Vagina (tissue), 2 donors: ENCODE measurements at regions not wholly inside any gene's neighbourhood (a gene's known extent, or its start where the extent isn't known, plus 50 kb on each side); places are given as distances from the start of the nearest gene placed in this dataset.

Source experiments
- DNase-seq, 2 donors: peaks; one replicate each; pipeline ENCODE4 v3.0.0-alpha.2; 2017; ENCODE audit errors: extremely low spot score in 2 of 2
- H3K27ac ChIP-seq: fragments of 200-600 bp; sonication (generic); one replicate; pipeline ENCODE4 v1.5.1; 2019
- H3K27me3 ChIP-seq: fragments of 200-600 bp; sonication (generic); one replicate; pipeline ENCODE4 v1.5.1; 2019
- H3K36me3 ChIP-seq, 2 donors: fragments of 200-600 bp; sonication (generic); one replicate each; pipeline ENCODE4 v1.5.1; 2017 to 2019
- H3K4me1 ChIP-seq: fragments of 200-600 bp; sonication (generic); one replicate; pipeline ENCODE4 v1.5.1; 2019
- H3K4me3 ChIP-seq, 2 donors: fragments of 200-600 bp; sonication (generic); 1 replicate in 1 of 2; 2 replicates in 1 of 2; pipeline ENCODE4 v1.5.1; 2016 to 2019
- H3K9me3 ChIP-seq: fragments of 200-600 bp; sonication (generic); one replicate; pipeline ENCODE4 v1.5.1; 2019
- POLR2A ChIP-seq, 2 donors: fragments of 450-650 bp; IDR thresholded peaks; one replicate each; pipeline ENCODE4 v1.6.1; 2017; ENCODE audit warnings: antibody characterized with exemption in 2 of 2, mild to moderate bottlenecking in 2 of 2, moderate library complexity in 2 of 2
- POLR2AphosphoS5 ChIP-seq, 2 donors: sonication (generic); formaldehyde crosslinking; IDR thresholded peaks; one replicate each; pipeline ENCODE4 v1.9.0; 2017; ENCODE audit warnings: antibody characterized with exemption in 2 of 2, mild to moderate bottlenecking in 2 of 2, low read depth in 1 of 2; ENCODE audit not compliant: insufficient read depth in 1 of 2
- intact Hi-C: fragments of 100-400 bp; cut with DNase I; formaldehyde crosslinking; loops from one replicate; pipeline ENCODE4 v1.15.1; 2023
- TF ChIP-seq, protein P1 (sequence below), 3 experiments: fragments of 450-650 bp in 2 of 3; fragments of 200-600 bp in 1 of 3; sonication (generic) in 1 of 3; IDR thresholded peaks; one replicate each; pipeline ENCODE4 v1.5.1; 2017 to 2019; ENCODE audit warnings: antibody characterized with exemption in 3 of 3, mild to moderate bottlenecking in 2 of 3, moderate library complexity in 2 of 3

DNA sequence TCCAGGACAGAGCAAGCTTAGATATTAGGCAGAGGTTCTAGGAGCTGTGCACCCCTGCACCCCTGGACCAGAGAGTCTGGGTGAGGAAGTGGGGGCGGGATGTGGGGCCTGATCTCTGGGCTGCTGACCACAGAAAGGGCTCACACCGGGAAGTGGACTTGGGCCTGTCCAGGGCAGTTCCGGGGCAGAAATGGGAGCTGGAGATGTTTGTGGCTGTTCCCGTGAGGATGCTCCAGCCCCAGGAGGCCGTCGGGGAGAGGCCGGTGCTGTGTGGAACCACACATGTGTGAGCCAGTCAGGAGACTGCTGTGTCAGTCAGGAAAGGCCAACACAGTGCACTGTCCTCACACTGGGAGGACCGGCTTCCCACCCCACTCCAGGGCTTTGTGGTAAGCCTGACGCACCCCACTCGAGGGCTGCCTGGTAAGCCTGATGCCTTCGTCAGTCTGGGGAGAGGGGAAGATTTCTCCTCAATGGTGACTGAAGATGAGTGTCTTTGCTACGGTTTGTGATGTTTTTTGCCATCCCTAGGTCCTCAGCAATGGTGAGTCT lies 741.0 kb downstream of the BRD1 start:
- Histone ChIP-seq H3K4me3 (no peak overlapping the region), H3K9me3 (no peaks in the 10 kb centered on the region), H3K36me3 (no peaks in the 10 kb centered on the region), H3K4me1 (no peaks in the 10 kb centered on the region), H3K27me3 (no peaks in the 10 kb centered on the region), H3K27ac (no peak overlapping the region)
- intact Hi-C loops, result no loop called here
- DNase-seq, result no peak
- TF ChIP-seq, protein P1, sequence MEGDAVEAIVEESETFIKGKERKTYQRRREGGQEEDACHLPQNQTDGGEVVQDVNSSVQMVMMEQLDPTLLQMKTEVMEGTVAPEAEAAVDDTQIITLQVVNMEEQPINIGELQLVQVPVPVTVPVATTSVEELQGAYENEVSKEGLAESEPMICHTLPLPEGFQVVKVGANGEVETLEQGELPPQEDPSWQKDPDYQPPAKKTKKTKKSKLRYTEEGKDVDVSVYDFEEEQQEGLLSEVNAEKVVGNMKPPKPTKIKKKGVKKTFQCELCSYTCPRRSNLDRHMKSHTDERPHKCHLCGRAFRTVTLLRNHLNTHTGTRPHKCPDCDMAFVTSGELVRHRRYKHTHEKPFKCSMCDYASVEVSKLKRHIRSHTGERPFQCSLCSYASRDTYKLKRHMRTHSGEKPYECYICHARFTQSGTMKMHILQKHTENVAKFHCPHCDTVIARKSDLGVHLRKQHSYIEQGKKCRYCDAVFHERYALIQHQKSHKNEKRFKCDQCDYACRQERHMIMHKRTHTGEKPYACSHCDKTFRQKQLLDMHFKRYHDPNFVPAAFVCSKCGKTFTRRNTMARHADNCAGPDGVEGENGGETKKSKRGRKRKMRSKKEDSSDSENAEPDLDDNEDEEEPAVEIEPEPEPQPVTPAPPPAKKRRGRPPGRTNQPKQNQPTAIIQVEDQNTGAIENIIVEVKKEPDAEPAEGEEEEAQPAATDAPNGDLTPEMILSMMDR (IDR thresholded peaks at IDR 0.05), result no peak
- TF ChIP-seq POLR2A (IDR thresholded peaks at IDR 0.05) (no peak), POLR2AphosphoS5 (IDR thresholded peaks at IDR 0.05; ENCODE audit: insufficient read depth in 1 of 2, low read depth in 1 of 2) (no peak)

DNA sequence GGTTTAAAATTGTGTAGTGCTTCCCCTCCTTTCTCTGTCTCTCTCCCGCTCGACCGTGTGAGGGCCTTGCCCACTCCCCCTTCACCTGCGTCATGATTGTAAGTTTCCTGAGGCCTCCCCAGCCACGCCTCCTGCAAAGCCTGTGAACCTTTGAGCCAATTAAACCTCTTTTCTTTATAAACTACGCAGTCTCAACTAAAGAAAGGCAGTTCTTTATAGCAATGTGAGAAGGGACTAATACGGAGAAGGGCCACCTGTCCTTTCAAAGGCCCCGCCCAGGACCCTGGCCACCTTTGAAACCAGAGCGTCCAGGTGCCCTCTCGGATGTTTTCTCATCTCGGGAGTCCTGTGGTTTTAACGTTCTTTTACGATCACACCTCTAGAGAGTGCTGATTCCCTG lies 741.5 kb downstream of the BRD1 start:
- no peaks in the 10 kb centered on the region for H3K27me3 ChIP-seq
- no peak overlapping the region for H3K4me3 ChIP-seq
- no peak for TF ChIP-seq POLR2A (IDR thresholded peaks at IDR 0.05)
- TF ChIP-seq, protein P1 (IDR thresholded peaks at IDR 0.05), result no peak
- no peak for TF ChIP-seq POLR2AphosphoS5 (IDR thresholded peaks at IDR 0.05; ENCODE audit: insufficient read depth in 1 of 2, low read depth in 1 of 2)
- no peaks in the 10 kb centered on the region for H3K9me3 ChIP-seq
- no peak for DNase-seq
- H3K36me3 ChIP-seq, result no peaks in the 10 kb centered on the region
- H3K27ac ChIP-seq, result no peak overlapping the region
- H3K4me1 ChIP-seq, result no peaks in the 10 kb centered on the region
- intact Hi-C loops, result no loop called here

- H3K27me3 ChIP-seq, result no peaks in the 10 kb centered on the region
- H3K4me3 ChIP-seq, result no peak overlapping the region
- intact Hi-C loops, result no loop called here
- no peaks in the 10 kb centered on the region for H3K9me3 ChIP-seq
- no peak for DNase-seq
- TF ChIP-seq POLR2A (IDR thresholded peaks at IDR 0.05) (no peak), POLR2AphosphoS5 (IDR thresholded peaks at IDR 0.05; ENCODE audit: insufficient read depth in 1 of 2, low read depth in 1 of 2) (no peak)
- TF ChIP-seq, protein P1 (IDR thresholded peaks at IDR 0.05), result no peak
- no peaks in the 10 kb centered on the region for H3K36me3 ChIP-seq
- H3K27ac ChIP-seq, result no peak overlapping the region
- H3K4me1 ChIP-seq, result no peaks in the 10 kb centered on the region
These were observed 743.5 kb downstream of the BRD1 start for GRCh38 chr22:49084206-49084605.

DNA sequence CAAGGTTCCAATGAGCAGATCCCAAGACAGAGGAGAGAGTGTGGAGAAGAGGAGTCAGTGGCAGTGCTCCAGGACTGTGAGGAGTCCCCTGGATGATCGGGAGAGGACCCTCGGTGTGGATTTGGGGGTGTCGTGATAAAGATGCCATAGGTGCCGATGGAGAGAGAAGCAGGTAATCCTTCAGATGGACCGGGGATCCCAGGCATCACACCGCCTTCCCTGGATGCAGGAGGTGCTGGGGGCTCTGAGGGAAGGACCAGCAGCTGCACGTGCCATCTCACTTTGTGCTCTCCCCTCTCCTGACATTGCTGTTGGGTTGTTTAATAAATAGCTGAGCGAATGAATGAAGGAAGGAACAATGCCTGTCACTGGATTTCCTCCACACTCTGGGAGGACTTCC lies 744.1 kb downstream of the BRD1 start:
- H3K4me3 ChIP-seq, result no peak overlapping the region
- intact Hi-C loops, result no loop called here
- TF ChIP-seq POLR2AphosphoS5 (IDR thresholded peaks at IDR 0.05; ENCODE audit: insufficient read depth in 1 of 2, low read depth in 1 of 2) (no peak), POLR2A (IDR thresholded peaks at IDR 0.05) (no peak)
- TF ChIP-seq, protein P1 (IDR thresholded peaks at IDR 0.05), result no peak
- H3K9me3 ChIP-seq, result no peaks in the 10 kb centered on the region
- H3K27ac ChIP-seq, result no peak overlapping the region
- H3K36me3 ChIP-seq, result no peaks in the 10 kb centered on the region
- H3K27me3 ChIP-seq, result no peaks in the 10 kb centered on the region
- no peak for DNase-seq
- H3K4me1 ChIP-seq, result no peaks in the 10 kb centered on the region

DNA sequence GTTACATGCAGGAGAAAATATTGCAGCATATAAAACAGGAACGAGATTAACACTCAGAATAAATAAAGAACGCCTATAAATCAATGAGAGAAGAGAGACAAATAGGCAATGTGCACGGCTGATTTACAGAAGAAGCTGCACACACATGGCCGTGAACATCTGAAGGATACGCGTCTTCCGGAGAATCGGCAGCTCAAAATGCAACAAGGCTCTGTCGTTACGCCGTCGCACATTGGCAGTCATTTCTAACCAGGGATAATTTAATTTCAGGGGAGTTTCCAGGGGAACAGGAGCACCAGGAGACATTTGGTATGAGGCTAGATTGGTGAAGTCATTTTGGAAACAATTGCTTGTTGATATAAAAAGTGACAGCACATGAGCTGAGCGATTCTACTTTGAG lies 745.2 kb downstream of the BRD1 start:
- intact Hi-C loops, result no loop called here
- no peaks in the 10 kb centered on the region for H3K27me3 ChIP-seq
- no peaks in the 10 kb centered on the region for H3K36me3 ChIP-seq
- DNase-seq, result no peak
- no peaks in the 10 kb centered on the region for H3K9me3 ChIP-seq
- H3K4me3 ChIP-seq, result no peak overlapping the region
- no peak overlapping the region for H3K27ac ChIP-seq
- no peaks in the 10 kb centered on the region for H3K4me1 ChIP-seq
- TF ChIP-seq POLR2AphosphoS5 (IDR thresholded peaks at IDR 0.05; ENCODE audit: insufficient read depth in 1 of 2, low read depth in 1 of 2) (no peak), POLR2A (IDR thresholded peaks at IDR 0.05) (no peak)
- TF ChIP-seq, protein P1 (IDR thresholded peaks at IDR 0.05), result no peak
